Stimulated activated naive CD8-positive, alpha-beta T cell treated with anti-CD3 and anti-CD28 coated beads, Interleukin-15, amount 100 ng/mL, for 72 hours (primary cell): ENCODE measurements at regions not wholly inside any gene's neighbourhood (a gene's known extent, or its start where the extent isn't known, plus 50 kb on each side); places are given as distances from the start of the nearest gene placed in this dataset.

Source experiments
- ATAC-seq: fragments of 150-1000 bp; cut with Tn5 transposase; 2 replicates; pipeline ENCODE4 v1.10.0; 2021; ENCODE audit warnings: mild to moderate bottlenecking, moderate library complexity
- DNase-seq, 2 donors: peaks; one replicate each; pipeline ENCODE4 v3.0.0; 2021 to 2022
- H3K27ac Mint-ChIP-seq, 2 donors: one replicate each; pipeline ENCODE4 v1.8.0; 2022; ENCODE audit warnings: mild to moderate bottlenecking in 2 of 2, mixed read lengths in 2 of 2, moderate library complexity in 2 of 2
- H3K27me3 Mint-ChIP-seq: one replicate; pipeline ENCODE4 v1.8.0; 2022; ENCODE audit warnings: mixed read lengths
- H3K4me1 Mint-ChIP-seq: one replicate; pipeline ENCODE4 v1.8.0; 2022; ENCODE audit warnings: mild to moderate bottlenecking, mixed read lengths
- H3K4me3 Mint-ChIP-seq, 2 donors: one replicate each; pipeline ENCODE4 v1.8.0; 2022; ENCODE audit warnings: mild to moderate bottlenecking in 2 of 2, mixed read lengths in 2 of 2, moderate library complexity in 1 of 2
- H3K9me3 Mint-ChIP-seq, 2 donors: one replicate each; pipeline ENCODE4 v1.8.0; 2022; ENCODE audit warnings: mixed read lengths in 2 of 2

- no peaks in the 10 kb centered on the region for H3K27me3 Mint-ChIP-seq
- ATAC-seq (no peak), DNase-seq (no peak)
- H3K4me3 Mint-ChIP-seq, result no peak overlapping the region
- no peak overlapping the region for H3K27ac Mint-ChIP-seq
- no peaks in the 10 kb centered on the region for H3K9me3 Mint-ChIP-seq
- H3K4me1 Mint-ChIP-seq, result peaks cover 5% of the 10 kb centered on the region
Observed at GRCh38 chr9:89768650-89769071, 163.8 kb downstream of the GADD45G start.

GRCh38 chr9:89770531-89771174 lies 165.8 kb downstream of the GADD45G start:
- H3K27me3 Mint-ChIP-seq, result no peaks in the 10 kb centered on the region
- no peak overlapping the region for H3K4me3 Mint-ChIP-seq
- no peak overlapping the region for H3K27ac Mint-ChIP-seq
- no peak for ATAC-seq
- peaks cover 5% of the 10 kb centered on the region for H3K4me1 Mint-ChIP-seq
- no peak for DNase-seq
- H3K9me3 Mint-ChIP-seq, result no peaks in the 10 kb centered on the region

GRCh38 chr9:89771205-89771604 lies 166.4 kb downstream of the GADD45G start:
- Mint-ChIP-seq H3K27me3 (no peaks in the 10 kb centered on the region), H3K4me1 (peaks cover 5% of the 10 kb centered on the region), H3K9me3 (no peaks in the 10 kb centered on the region)

GRCh38 chr9:89773170-89773569 lies 168.4 kb downstream of the GADD45G start:
- peaks cover 5% of the 10 kb centered on the region for H3K4me1 Mint-ChIP-seq
- no peak for DNase-seq
- no peak for ATAC-seq
- H3K27me3 Mint-ChIP-seq, result no peaks in the 10 kb centered on the region
- no peak overlapping the region for H3K4me3 Mint-ChIP-seq
- H3K9me3 Mint-ChIP-seq, result no peaks in the 10 kb centered on the region
- no peak overlapping the region for H3K27ac Mint-ChIP-seq

More at GRCh38 chr9:89771205-89771604, 166.4 kb downstream of the GADD45G start:
- Mint-ChIP-seq H3K4me3 (no peak overlapping the region), H3K27ac (no peak overlapping the region)
- no peak for ATAC-seq
- no peak for DNase-seq

GRCh38 chr9:89774858-89775370 lies 170.1 kb downstream of the GADD45G start:
- DNase-seq (no peak), ATAC-seq (no peak)
- Mint-ChIP-seq H3K27me3 (peaks cover 7% of the 10 kb centered on the region), H3K27ac (peak overlapping the region in 1 of 2 donors; percentile 48), H3K9me3 (no peaks in the 10 kb centered on the region), H3K4me1 (peaks cover 5% of the 10 kb centered on the region), H3K4me3 (no peak overlapping the region)

- H3K27ac Mint-ChIP-seq, result no peak overlapping the region
- H3K9me3 Mint-ChIP-seq, result no peaks in the 10 kb centered on the region
- peaks cover 4% of the 10 kb centered on the region for H3K4me1 Mint-ChIP-seq
- peaks cover 7% of the 10 kb centered on the region for H3K27me3 Mint-ChIP-seq
- DNase-seq, result no peak
- ATAC-seq, result no peak
- no peak overlapping the region for H3K4me3 Mint-ChIP-seq
Observed at GRCh38 chr9:89775641-89776040, 170.8 kb downstream of the GADD45G start.

GRCh38 chr9:89776795-89777525 lies 172.1 kb downstream of the GADD45G start:
- Mint-ChIP-seq H3K4me3 (no peak overlapping the region), H3K27ac (no peak overlapping the region), H3K4me1 (peaks cover 6% of the 10 kb centered on the region), H3K9me3 (no peaks in the 10 kb centered on the region), H3K27me3 (peaks cover 7% of the 10 kb centered on the region)
- no peak for ATAC-seq
- no peak for DNase-seq

GRCh38 chr9:89777544-89777943 lies 172.7 kb downstream of the GADD45G start:
- Mint-ChIP-seq H3K4me1 (peaks cover 12% of the 10 kb centered on the region), H3K27ac (peak overlapping the region; percentile 28 to 86), H3K27me3 (peaks cover 7% of the 10 kb centered on the region), H3K9me3 (no peaks in the 10 kb centered on the region), H3K4me3 (no peak overlapping the region)
- DNase-seq (no peak), ATAC-seq (no peak)

GRCh38 chr9:89778100-89779090 lies 173.6 kb downstream of the GADD45G start:
- H3K4me1 Mint-ChIP-seq, result peaks cover 12% of the 10 kb centered on the region
- no peak for ATAC-seq
- no peak overlapping the region for H3K4me3 Mint-ChIP-seq
- peaks cover 7% of the 10 kb centered on the region for H3K27me3 Mint-ChIP-seq
- H3K27ac Mint-ChIP-seq, result peak overlapping the region in 1 of 2 donors; percentile 12
- DNase-seq, result no peak
- H3K9me3 Mint-ChIP-seq, result no peaks in the 10 kb centered on the region

- no peak for ATAC-seq
- H3K4me3 Mint-ChIP-seq, result no peak overlapping the region
- no peak overlapping the region for H3K27ac Mint-ChIP-seq
- DNase-seq, result no peak
- peaks cover 7% of the 10 kb centered on the region for H3K27me3 Mint-ChIP-seq
- no peaks in the 10 kb centered on the region for H3K9me3 Mint-ChIP-seq
- peaks cover 12% of the 10 kb centered on the region for H3K4me1 Mint-ChIP-seq
Observed at GRCh38 chr9:89779405-89780203, 174.8 kb downstream of the GADD45G start.

- Mint-ChIP-seq H3K4me3 (no peak overlapping the region), H3K4me1 (peaks cover 12% of the 10 kb centered on the region), H3K9me3 (no peaks in the 10 kb centered on the region), H3K27ac (peak overlapping the region in 1 of 2 donors; percentile 65), H3K27me3 (peaks cover 7% of the 10 kb centered on the region)
- no peak for DNase-seq
- ATAC-seq, result no peak
Observed at GRCh38 chr9:89780959-89781358, 176.1 kb downstream of the GADD45G start.

GRCh38 chr9:89781838-89782540 lies 177.2 kb downstream of the GADD45G start:
- DNase-seq, result no peak
- Mint-ChIP-seq H3K4me1 (peaks cover 12% of the 10 kb centered on the region), H3K27ac (peak overlapping the region in 1 of 2 donors; percentile 87), H3K27me3 (peaks cover 7% of the 10 kb centered on the region), H3K4me3 (no peak overlapping the region), H3K9me3 (no peaks in the 10 kb centered on the region)
- ATAC-seq, result peak; percentile 56

- no peak overlapping the region for H3K4me3 Mint-ChIP-seq
- no peak for DNase-seq
- H3K9me3 Mint-ChIP-seq, result no peaks in the 10 kb centered on the region
- no peak overlapping the region for H3K27ac Mint-ChIP-seq
- H3K27me3 Mint-ChIP-seq, result no peaks in the 10 kb centered on the region
- ATAC-seq, result no peak
- peaks cover 9% of the 10 kb centered on the region for H3K4me1 Mint-ChIP-seq
Observed at GRCh38 chr9:89786655-89787054, 181.8 kb downstream of the GADD45G start.

- H3K4me1 Mint-ChIP-seq, result no peaks in the 10 kb centered on the region
- no peaks in the 10 kb centered on the region for H3K27me3 Mint-ChIP-seq
- no peaks in the 10 kb centered on the region for H3K9me3 Mint-ChIP-seq
- ATAC-seq (no peak), DNase-seq (no peak)
- no peak overlapping the region for H3K4me3 Mint-ChIP-seq
- no peak overlapping the region for H3K27ac Mint-ChIP-seq
Observed at GRCh38 chr9:89787595-89787994, 182.8 kb downstream of the GADD45G start.
